ENCODE measurements at regions not wholly inside any gene's neighbourhood (a gene's known extent, or its start where the extent isn't known, plus 50 kb on each side); places are given as distances from the start of the nearest gene placed in this dataset.

GRCh38 chr12:94722664-94723063, 72.3 kb upstream of the TMCC3 start:
- DNase-seq (ENCODE audit: low spot score), result no peak
- no peak for TF ChIP-seq CTCF (IDR thresholded peaks at IDR 0.05; ENCODE audit: extremely low read depth, insufficient read depth, missing control alignments)
- in situ Hi-C loops (cut with MboI; ENCODE audit: low pct_unique_long_range_greater_than_20kb, low sequenced_read_pairs, unreplicated experiment), result no loop called here

- peak; percentile 55 for DNase-seq (ENCODE audit: low spot score)
- in situ Hi-C loops (cut with MboI; ENCODE audit: low pct_unique_long_range_greater_than_20kb, low sequenced_read_pairs, unreplicated experiment), result no loop called here
- no peak for TF ChIP-seq CTCF (IDR thresholded peaks at IDR 0.05; ENCODE audit: extremely low read depth, insufficient read depth, missing control alignments)
These were observed 70.8 kb upstream of the TMCC3 start for GRCh38 chr12:94721173-94721572.

- no peak for TF ChIP-seq CTCF (IDR thresholded peaks at IDR 0.05; ENCODE audit: extremely low read depth, insufficient read depth, missing control alignments)
- DNase-seq (ENCODE audit: low spot score), result peak; percentile 20
- in situ Hi-C loops (cut with MboI; ENCODE audit: low pct_unique_long_range_greater_than_20kb, low sequenced_read_pairs, unreplicated experiment), result no loop called here
These were observed 67.8 kb upstream of the TMCC3 start for GRCh38 chr12:94718114-94718513.

DNA sequence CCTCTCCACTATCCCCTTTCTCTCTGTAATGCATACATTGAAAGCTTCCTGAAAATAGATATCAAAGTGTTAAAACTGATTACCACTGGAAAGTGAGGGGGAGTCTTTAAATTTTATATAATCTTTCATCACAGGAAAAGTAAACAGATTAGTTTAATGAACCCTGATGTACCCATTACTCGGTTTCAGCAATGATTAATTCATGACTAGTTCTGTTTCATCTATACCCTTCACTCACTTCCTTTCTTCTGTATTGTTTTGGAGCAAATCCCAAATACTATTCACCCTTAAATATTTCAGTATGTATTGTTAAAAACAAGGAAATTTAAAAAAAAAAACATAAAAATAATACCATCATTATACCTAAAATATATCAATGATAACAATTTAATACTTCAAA, 67.3 kb upstream of the TMCC3 start:
- TF ChIP-seq CTCF (IDR thresholded peaks at IDR 0.05; ENCODE audit: extremely low read depth, insufficient read depth, missing control alignments), result no peak
- in situ Hi-C loops (cut with MboI; ENCODE audit: low pct_unique_long_range_greater_than_20kb, low sequenced_read_pairs, unreplicated experiment), result no loop called here
- DNase-seq (ENCODE audit: low spot score), result no peak

- in situ Hi-C loops (cut with MboI; ENCODE audit: low pct_unique_long_range_greater_than_20kb, low sequenced_read_pairs, unreplicated experiment), result no loop called here
- DNase-seq (ENCODE audit: low spot score), result no peak
- no peak for TF ChIP-seq CTCF (IDR thresholded peaks at IDR 0.05; ENCODE audit: extremely low read depth, insufficient read depth, missing control alignments)
These were observed 66.8 kb upstream of the TMCC3 start for GRCh38 chr12:94717108-94717507.

- no peak for DNase-seq (ENCODE audit: low spot score)
- in situ Hi-C loops (cut with MboI; ENCODE audit: low pct_unique_long_range_greater_than_20kb, low sequenced_read_pairs, unreplicated experiment), result no loop called here
- TF ChIP-seq CTCF (IDR thresholded peaks at IDR 0.05; ENCODE audit: extremely low read depth, insufficient read depth, missing control alignments), result no peak
These were observed 66.0 kb upstream of the TMCC3 start for GRCh38 chr12:94716339-94716738.

Data from GM13977 (cell line).